Loucy (cell line): ENCODE measurements at regions not wholly inside any gene's neighbourhood (a gene's known extent, or its start where the extent isn't known, plus 50 kb on each side); places are given as distances from the start of the nearest gene placed in this dataset.

Experiments used
- H2AFZ ChIP-seq: fragments of 200-600 bp; sonication (generic); 2 replicates; pipeline ENCODE4 v1.6.0; 2016; ENCODE audit warnings: antibody characterized with exemption, mild to moderate bottlenecking, low read length, moderate library complexity
- H3F3A ChIP-seq: fragments of 200-600 bp; 2 replicates; pipeline ENCODE4 v1.6.0; 2016; ENCODE audit warnings: antibody characterized with exemption, low read depth, mild to moderate bottlenecking
- H3K27me3 ChIP-seq: fragments of 200-600 bp; sonication (generic); 2 replicates; pipeline ENCODE4 v1.6.1; 2014; ENCODE audit warnings: low read length, mild to moderate bottlenecking; ENCODE audit not compliant: insufficient read depth, poor library complexity, severe bottlenecking
- H3K36me3 ChIP-seq: fragments of 200-600 bp; sonication (generic); 2 replicates; pipeline ENCODE4 v1.6.1; 2016; ENCODE audit warnings: low read length; ENCODE audit not compliant: insufficient read depth
- H3K4me1 ChIP-seq: fragments of 200-600 bp; sonication (generic); 2 replicates; pipeline ENCODE4 v1.5.1; 2014; ENCODE audit warnings: low read length, mild to moderate bottlenecking; ENCODE audit not compliant: insufficient read depth, poor library complexity, severe bottlenecking
- H3K4me2 ChIP-seq: fragments of 200-600 bp; sonication (generic); 2 replicates; pipeline ENCODE4 v1.6.0; 2014; ENCODE audit warnings: antibody characterized with exemption, low read length, low read depth, mild to moderate bottlenecking; ENCODE audit not compliant: poor library complexity, severe bottlenecking
- H3K4me3 ChIP-seq: fragments of 200-600 bp; sonication (generic); 2 replicates; pipeline ENCODE4 v1.5.1; 2014; ENCODE audit warnings: low read length, mild to moderate bottlenecking, mixed read lengths; ENCODE audit not compliant: poor library complexity, severe bottlenecking
- H3K79me2 ChIP-seq: fragments of 200-600 bp; sonication (generic); 2 replicates; pipeline ENCODE4 v1.6.1; 2014; ENCODE audit warnings: low read length; ENCODE audit not compliant: insufficient read depth
- H3K9ac ChIP-seq: fragments of 200-600 bp; sonication (generic); 2 replicates; pipeline ENCODE4 v1.6.0; 2014; ENCODE audit warnings: mild to moderate bottlenecking, low read depth, low read length, moderate library complexity; ENCODE audit not compliant: poor library complexity, severe bottlenecking
- H3K9me2 ChIP-seq: fragments of 200-600 bp; sonication (generic); replicated peaks from 2 replicates; pipeline ENCODE4 v1.6.1; 2016; ENCODE audit warnings: low read depth, low read length, mixed read lengths
- H3K9me3 ChIP-seq: fragments of 200-600 bp; sonication (generic); 2 replicates; pipeline ENCODE4 v1.6.1; 2014; ENCODE audit warnings: mild to moderate bottlenecking, antibody characterized with exemption, low read length, low read depth; ENCODE audit not compliant: insufficient read depth
- H4K20me1 ChIP-seq: fragments of 200-600 bp; sonication (generic); 2 replicates; pipeline ENCODE4 v1.6.0; 2014; ENCODE audit warnings: antibody characterized with exemption, low read length, mild to moderate bottlenecking; ENCODE audit not compliant: insufficient read depth, poor library complexity, severe bottlenecking
- EZH2phosphoT487 ChIP-seq: fragments of 200-600 bp; IDR thresholded peaks from 2 replicates; pipeline ENCODE4 v1.6.1; 2018; ENCODE audit warnings: antibody characterized with exemption, mild to moderate bottlenecking, moderate library complexity, borderline replicate concordance
- TF ChIP-seq, protein P1 (sequence below): fragments of 200-600 bp; sonication (generic); conservative IDR thresholded peaks from 2 replicates; pipeline ENCODE4 v1.5.1; 2014; ENCODE audit warnings: mild to moderate bottlenecking, antibody characterized with exemption, low read length

DNA sequence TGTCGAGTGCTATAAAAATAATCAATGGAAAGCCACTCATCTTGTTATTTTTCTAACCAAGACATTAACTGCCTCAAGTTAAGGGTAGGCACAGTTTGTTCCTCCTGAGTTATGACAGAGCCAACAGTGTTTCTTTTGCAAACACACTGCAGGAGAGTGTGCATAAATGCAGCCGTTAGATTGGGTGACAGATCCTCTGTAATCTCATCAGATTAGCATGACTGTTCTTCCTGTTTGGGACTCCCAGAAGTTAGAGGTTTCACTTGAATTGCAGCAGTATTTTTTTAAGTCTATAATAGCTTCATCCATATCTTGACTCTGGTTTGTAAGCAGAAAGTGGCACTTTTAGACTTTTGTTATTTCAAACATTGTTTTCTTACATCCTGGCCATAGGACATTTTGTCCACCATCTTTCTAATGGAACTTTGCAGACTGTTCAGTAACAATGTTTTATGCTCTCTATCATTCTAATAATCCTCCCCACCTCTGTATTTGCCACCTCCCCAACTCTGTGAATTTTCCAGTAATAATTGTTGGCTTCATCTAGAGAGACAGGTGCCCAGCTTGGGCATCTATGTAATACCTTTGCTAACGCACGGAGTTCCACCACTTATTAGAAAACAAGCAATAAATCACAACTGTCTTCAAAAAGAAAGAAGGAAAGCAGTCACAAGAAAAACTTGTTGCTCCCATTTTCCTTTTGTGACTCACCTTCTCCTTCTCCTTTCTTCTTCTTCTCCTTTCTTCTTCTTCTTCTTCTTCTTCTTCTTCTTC is 560.0 kb downstream of the ADCYAP1 start:
- no peaks in the 10 kb centered on the region for H3K79me2 ChIP-seq
- no peaks in the 10 kb centered on the region for H3K36me3 ChIP-seq
- H3K9me2 ChIP-seq, result no peaks in the 10 kb centered on the region
- 0 out of 2 replicates have a peak overlapping the region, but pooled peaks have one; percentile 2 for H2AFZ ChIP-seq
- no peaks in the 10 kb centered on the region for H3K9me3 ChIP-seq
- no peaks in the 10 kb centered on the region for H3F3A ChIP-seq
- TF ChIP-seq EZH2phosphoT487, result no peak
- TF ChIP-seq, protein P1, sequence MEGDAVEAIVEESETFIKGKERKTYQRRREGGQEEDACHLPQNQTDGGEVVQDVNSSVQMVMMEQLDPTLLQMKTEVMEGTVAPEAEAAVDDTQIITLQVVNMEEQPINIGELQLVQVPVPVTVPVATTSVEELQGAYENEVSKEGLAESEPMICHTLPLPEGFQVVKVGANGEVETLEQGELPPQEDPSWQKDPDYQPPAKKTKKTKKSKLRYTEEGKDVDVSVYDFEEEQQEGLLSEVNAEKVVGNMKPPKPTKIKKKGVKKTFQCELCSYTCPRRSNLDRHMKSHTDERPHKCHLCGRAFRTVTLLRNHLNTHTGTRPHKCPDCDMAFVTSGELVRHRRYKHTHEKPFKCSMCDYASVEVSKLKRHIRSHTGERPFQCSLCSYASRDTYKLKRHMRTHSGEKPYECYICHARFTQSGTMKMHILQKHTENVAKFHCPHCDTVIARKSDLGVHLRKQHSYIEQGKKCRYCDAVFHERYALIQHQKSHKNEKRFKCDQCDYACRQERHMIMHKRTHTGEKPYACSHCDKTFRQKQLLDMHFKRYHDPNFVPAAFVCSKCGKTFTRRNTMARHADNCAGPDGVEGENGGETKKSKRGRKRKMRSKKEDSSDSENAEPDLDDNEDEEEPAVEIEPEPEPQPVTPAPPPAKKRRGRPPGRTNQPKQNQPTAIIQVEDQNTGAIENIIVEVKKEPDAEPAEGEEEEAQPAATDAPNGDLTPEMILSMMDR, result no peak
- H4K20me1 ChIP-seq, result no peaks in the 10 kb centered on the region
- peaks cover 9% of the 10 kb centered on the region for H3K4me1 ChIP-seq
- H3K4me2 ChIP-seq, result peak overlapping the region; percentile 31
- H3K4me3 ChIP-seq, result peak overlapping the region; percentile 22
- no peak overlapping the region for H3K9ac ChIP-seq
- no peaks in the 10 kb centered on the region for H3K27me3 ChIP-seq

DNA sequence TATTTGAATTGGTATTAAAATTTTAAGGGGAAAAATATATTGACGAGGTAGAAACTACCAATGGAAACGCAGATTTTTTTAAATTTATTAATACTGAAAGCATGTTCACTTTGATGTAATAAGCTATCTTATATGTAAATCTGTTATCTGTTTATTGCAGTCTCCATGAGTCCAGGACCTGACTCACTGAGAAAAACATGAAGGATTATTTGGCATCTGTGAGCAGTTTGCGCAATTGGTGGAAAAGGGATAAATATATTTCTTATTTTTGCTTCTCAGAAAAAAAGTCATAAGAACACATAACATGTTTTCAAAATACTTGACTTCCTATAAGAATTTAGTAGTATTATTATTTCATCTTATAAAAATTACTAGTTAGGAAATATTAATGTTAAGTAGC is 561.4 kb downstream of the ADCYAP1 start:
- TF ChIP-seq, protein P1, result no peak
- TF ChIP-seq EZH2phosphoT487, result no peak
- H3K9ac ChIP-seq, result no peak overlapping the region
- no peaks in the 10 kb centered on the region for H3K79me2 ChIP-seq
- no peaks in the 10 kb centered on the region for H3F3A ChIP-seq
- no peaks in the 10 kb centered on the region for H3K9me2 ChIP-seq
- no peaks in the 10 kb centered on the region for H3K36me3 ChIP-seq
- H4K20me1 ChIP-seq, result no peaks in the 10 kb centered on the region
- H3K4me3 ChIP-seq, result no peak overlapping the region
- H3K4me1 ChIP-seq, result peaks cover 9% of the 10 kb centered on the region
- H3K27me3 ChIP-seq, result no peaks in the 10 kb centered on the region
- no peak overlapping the region for H2AFZ ChIP-seq
- H3K9me3 ChIP-seq, result no peaks in the 10 kb centered on the region
- H3K4me2 ChIP-seq, result no peak overlapping the region

DNA sequence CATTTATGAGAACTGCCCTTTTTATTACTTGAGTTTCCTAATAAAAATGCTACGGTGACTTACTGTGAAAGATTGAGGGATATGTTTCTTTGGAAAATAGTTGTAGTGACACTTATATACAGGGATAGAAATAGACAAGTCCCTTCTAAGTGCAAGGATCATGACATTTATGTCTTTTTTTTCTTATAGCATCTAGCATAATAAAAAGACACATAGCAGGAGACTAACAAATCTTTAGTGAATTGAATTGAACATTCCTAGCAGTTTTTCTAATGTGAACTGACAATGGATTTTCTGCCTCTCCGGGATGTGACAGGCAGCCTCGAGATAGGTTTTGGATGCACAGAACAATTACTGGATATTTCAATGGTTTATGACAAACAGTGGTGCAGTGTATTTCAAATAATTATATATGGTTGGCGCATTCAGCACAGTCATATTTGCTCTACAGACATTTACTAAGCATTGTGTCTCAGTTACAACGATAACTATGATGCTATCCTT is 562.8 kb downstream of the ADCYAP1 start:
- no peak overlapping the region for H3K4me3 ChIP-seq
- H3K79me2 ChIP-seq, result no peaks in the 10 kb centered on the region
- H3K4me2 ChIP-seq, result no peak overlapping the region
- H3K9me2 ChIP-seq, result no peaks in the 10 kb centered on the region
- no peak overlapping the region for H2AFZ ChIP-seq
- H3K36me3 ChIP-seq, result no peaks in the 10 kb centered on the region
- TF ChIP-seq, protein P1, result no peak
- TF ChIP-seq EZH2phosphoT487, result no peak
- H3K9me3 ChIP-seq, result no peaks in the 10 kb centered on the region
- H3K4me1 ChIP-seq, result peaks cover 9% of the 10 kb centered on the region
- no peaks in the 10 kb centered on the region for H4K20me1 ChIP-seq
- no peak overlapping the region for H3K9ac ChIP-seq
- H3F3A ChIP-seq, result no peaks in the 10 kb centered on the region
- no peaks in the 10 kb centered on the region for H3K27me3 ChIP-seq
